ENCODE measurements at regions not wholly inside any gene's neighbourhood (a gene's known extent, or its start where the extent isn't known, plus 50 kb on each side); places are given as distances from the start of the nearest gene placed in this dataset.

DNA sequence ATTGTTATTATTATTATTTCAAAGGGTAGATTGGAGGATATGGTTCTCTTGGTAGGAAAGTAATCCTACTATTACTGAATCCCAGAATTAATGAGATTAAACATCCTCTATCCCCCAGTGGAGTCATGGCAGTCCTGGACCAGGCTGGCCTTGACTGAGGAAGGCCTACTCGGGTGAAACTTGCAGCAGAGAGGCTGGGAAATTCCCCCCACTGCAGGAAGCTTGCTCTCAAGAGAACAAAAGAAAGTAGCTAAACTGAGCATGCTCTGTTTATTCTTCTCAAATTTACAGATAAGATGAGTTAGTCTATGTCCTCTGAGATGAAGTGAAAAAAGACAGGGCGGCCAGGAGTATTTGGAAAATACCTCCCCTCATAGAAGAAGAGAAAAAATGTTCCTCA is 233.9 kb upstream of the RPS23 start:
- TF ChIP-seq, protein P1, sequence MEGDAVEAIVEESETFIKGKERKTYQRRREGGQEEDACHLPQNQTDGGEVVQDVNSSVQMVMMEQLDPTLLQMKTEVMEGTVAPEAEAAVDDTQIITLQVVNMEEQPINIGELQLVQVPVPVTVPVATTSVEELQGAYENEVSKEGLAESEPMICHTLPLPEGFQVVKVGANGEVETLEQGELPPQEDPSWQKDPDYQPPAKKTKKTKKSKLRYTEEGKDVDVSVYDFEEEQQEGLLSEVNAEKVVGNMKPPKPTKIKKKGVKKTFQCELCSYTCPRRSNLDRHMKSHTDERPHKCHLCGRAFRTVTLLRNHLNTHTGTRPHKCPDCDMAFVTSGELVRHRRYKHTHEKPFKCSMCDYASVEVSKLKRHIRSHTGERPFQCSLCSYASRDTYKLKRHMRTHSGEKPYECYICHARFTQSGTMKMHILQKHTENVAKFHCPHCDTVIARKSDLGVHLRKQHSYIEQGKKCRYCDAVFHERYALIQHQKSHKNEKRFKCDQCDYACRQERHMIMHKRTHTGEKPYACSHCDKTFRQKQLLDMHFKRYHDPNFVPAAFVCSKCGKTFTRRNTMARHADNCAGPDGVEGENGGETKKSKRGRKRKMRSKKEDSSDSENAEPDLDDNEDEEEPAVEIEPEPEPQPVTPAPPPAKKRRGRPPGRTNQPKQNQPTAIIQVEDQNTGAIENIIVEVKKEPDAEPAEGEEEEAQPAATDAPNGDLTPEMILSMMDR (IDR thresholded peaks at IDR 0.05), result no peak
- no peak for TF ChIP-seq POLR2A (IDR thresholded peaks at IDR 0.05)
- TF ChIP-seq POLR2AphosphoS5 (IDR thresholded peaks at IDR 0.05), result no peak

Measured in transverse colon (tissue), 4 donors.